Limb (tissue), 2 donors: ENCODE measurements at regions not wholly inside any gene's neighbourhood (a gene's known extent, or its start where the extent isn't known, plus 50 kb on each side); places are given as distances from the start of the nearest gene placed in this dataset.

Experiments used
- DNase-seq, 2 donors: peaks; one replicate each; pipeline ENCODE4 v3.0.0-alpha.2; 2016; ENCODE audit errors: extremely low spot score in 2 of 2

GRCh38 chr13:88074794-88075510 lies 403.8 kb downstream of the SLITRK5 start:
- DNase-seq, result no peak

GRCh38 chr13:88085036-88085435 lies 413.9 kb downstream of the SLITRK5 start:
- no peak for DNase-seq

- no peak for DNase-seq
These were observed 415.4 kb downstream of the SLITRK5 start for GRCh38 chr13:88086577-88086976.

GRCh38 chr13:88097541-88097940 lies 426.4 kb downstream of the SLITRK5 start:
- no peak for DNase-seq

GRCh38 chr13:88103824-88104223 lies 432.7 kb downstream of the SLITRK5 start:
- DNase-seq, result peak in 1 of 2 donors; percentile 2

GRCh38 chr13:88104576-88104975 lies 433.4 kb downstream of the SLITRK5 start:
- no peak for DNase-seq

GRCh38 chr13:88107570-88107969 lies 436.4 kb downstream of the SLITRK5 start:
- DNase-seq, result peak in 1 of 2 donors; percentile 7

- DNase-seq, result no peak
These were observed 441.4 kb downstream of the SLITRK5 start for GRCh38 chr13:88112526-88112925.

GRCh38 chr13:88115976-88116375 lies 444.8 kb downstream of the SLITRK5 start:
- no peak for DNase-seq

- DNase-seq, result no peak
These were observed 447.8 kb downstream of the SLITRK5 start for GRCh38 chr13:88118952-88119351.

- DNase-seq, result no peak
These were observed 453.0 kb downstream of the SLITRK5 start for GRCh38 chr13:88124142-88124541.

- DNase-seq, result no peak
These were observed 453.9 kb downstream of the SLITRK5 start for GRCh38 chr13:88125055-88125454.

GRCh38 chr13:88136098-88136790 lies 465.1 kb downstream of the SLITRK5 start:
- no peak for DNase-seq

- no peak for DNase-seq
These were observed 471.5 kb downstream of the SLITRK5 start for GRCh38 chr13:88142653-88143052.

GRCh38 chr13:88144580-88144979 lies 473.4 kb downstream of the SLITRK5 start:
- DNase-seq, result no peak

- no peak for DNase-seq
These were observed 482.2 kb downstream of the SLITRK5 start for GRCh38 chr13:88153353-88153752.

- no peak for DNase-seq
These were observed 482.8 kb downstream of the SLITRK5 start for GRCh38 chr13:88154001-88154400.

GRCh38 chr13:88162076-88162702 lies 491.0 kb downstream of the SLITRK5 start:
- no peak for DNase-seq

GRCh38 chr13:88176231-88176630 lies 505.1 kb downstream of the SLITRK5 start:
- no peak for DNase-seq

- DNase-seq, result no peak
These were observed 512.3 kb downstream of the SLITRK5 start for GRCh38 chr13:88183440-88183839.

- DNase-seq, result no peak
These were observed 517.8 kb downstream of the SLITRK5 start for GRCh38 chr13:88188986-88189385.

- DNase-seq, result no peak
These were observed 518.6 kb downstream of the SLITRK5 start for GRCh38 chr13:88189728-88190127.

GRCh38 chr13:88196106-88196505 lies 524.9 kb downstream of the SLITRK5 start:
- no peak for DNase-seq
